HUES6 (cell line): ENCODE measurements at regions not wholly inside any gene's neighbourhood (a gene's known extent, or its start where the extent isn't known, plus 50 kb on each side); places are given as distances from the start of the nearest gene placed in this dataset.

Experiments
- H3K27ac ChIP-seq: 2 replicates; pipeline ENCODE4 v1.7.0; 2013; ENCODE audit warnings: low read depth, mild to moderate bottlenecking, low read length, inconsistent platforms
- H3K27me3 ChIP-seq: 2 replicates; pipeline ENCODE4 v1.6.1; 2013; ENCODE audit warnings: low read length; ENCODE audit not compliant: control insufficient read depth, insufficient read depth
- H3K36me3 ChIP-seq: 2 replicates; pipeline ENCODE4 v1.6.1; 2013; ENCODE audit warnings: low read length; ENCODE audit not compliant: control insufficient read depth, insufficient read depth
- H3K4me1 ChIP-seq: 2 replicates; pipeline ENCODE4 v1.6.1; 2013; ENCODE audit warnings: low read length; ENCODE audit not compliant: control insufficient read depth, insufficient read depth
- H3K4me3 ChIP-seq: 2 replicates; pipeline ENCODE4 v1.5.1; 2013; ENCODE audit warnings: low read depth, low read length
- H3K9ac ChIP-seq: one replicate; pipeline ENCODE4 v1.6.1; 2013; ENCODE audit warnings: mild to moderate bottlenecking, low read length
- H3K9me3 ChIP-seq: 2 replicates; pipeline ENCODE4 v1.6.1; 2013; ENCODE audit warnings: low read depth, low read length; ENCODE audit not compliant: control insufficient read depth, insufficient read depth

- no peaks in the 10 kb centered on the region for H3K4me1 ChIP-seq
- no peaks in the 10 kb centered on the region for H3K36me3 ChIP-seq
- no peak overlapping the region for H3K27ac ChIP-seq
- H3K4me3 ChIP-seq = no peak overlapping the region
- H3K9ac ChIP-seq = no peak overlapping the region
- H3K9me3 ChIP-seq = no peaks in the 10 kb centered on the region
- no peaks in the 10 kb centered on the region for H3K27me3 ChIP-seq
Measured at GRCh38 chr15:27672537-27672936, 426.6 kb downstream of the OCA2 start.

GRCh38 chr15:27671819-27672437 lies 427.2 kb downstream of the OCA2 start:
- H3K9ac ChIP-seq = no peak overlapping the region
- no peaks in the 10 kb centered on the region for H3K4me1 ChIP-seq
- no peaks in the 10 kb centered on the region for H3K36me3 ChIP-seq
- no peak overlapping the region for H3K27ac ChIP-seq
- no peaks in the 10 kb centered on the region for H3K9me3 ChIP-seq
- no peaks in the 10 kb centered on the region for H3K27me3 ChIP-seq
- no peak overlapping the region for H3K4me3 ChIP-seq

- Histone ChIP-seq H3K4me1 (no peaks in the 10 kb centered on the region), H3K27me3 (no peaks in the 10 kb centered on the region), H3K9me3 (no peaks in the 10 kb centered on the region), H3K4me3 (no peak overlapping the region), H3K27ac (no peak overlapping the region), H3K36me3 (no peaks in the 10 kb centered on the region), H3K9ac (no peak overlapping the region)
Measured at GRCh38 chr15:27670486-27671209, 428.5 kb downstream of the OCA2 start.

- no peaks in the 10 kb centered on the region for H3K4me1 ChIP-seq
- no peak overlapping the region for H3K27ac ChIP-seq
- H3K9me3 ChIP-seq = no peaks in the 10 kb centered on the region
- no peaks in the 10 kb centered on the region for H3K36me3 ChIP-seq
- H3K9ac ChIP-seq = no peak overlapping the region
- H3K4me3 ChIP-seq = no peak overlapping the region
- H3K27me3 ChIP-seq = no peaks in the 10 kb centered on the region
Measured at GRCh38 chr15:27669641-27670040, 429.5 kb downstream of the OCA2 start.

- Histone ChIP-seq H3K27ac (no peak overlapping the region), H3K4me3 (no peak overlapping the region), H3K9me3 (no peaks in the 10 kb centered on the region), H3K27me3 (no peaks in the 10 kb centered on the region), H3K4me1 (no peaks in the 10 kb centered on the region), H3K9ac (no peak overlapping the region), H3K36me3 (no peaks in the 10 kb centered on the region)
Measured at GRCh38 chr15:27668471-27669220, 430.5 kb downstream of the OCA2 start.

- H3K9ac ChIP-seq = no peak overlapping the region
- H3K27me3 ChIP-seq = no peaks in the 10 kb centered on the region
- no peak overlapping the region for H3K27ac ChIP-seq
- no peaks in the 10 kb centered on the region for H3K4me1 ChIP-seq
- H3K4me3 ChIP-seq = no peak overlapping the region
- peaks cover 12% of the 10 kb centered on the region for H3K9me3 ChIP-seq
- no peaks in the 10 kb centered on the region for H3K36me3 ChIP-seq
Measured at GRCh38 chr15:27665002-27665401, 434.1 kb downstream of the OCA2 start.

GRCh38 chr15:27662892-27663291 lies 436.2 kb downstream of the OCA2 start:
- Histone ChIP-seq H3K36me3 (no peaks in the 10 kb centered on the region), H3K4me3 (no peak overlapping the region), H3K9me3 (peaks cover 12% of the 10 kb centered on the region), H3K27ac (no peak overlapping the region), H3K27me3 (no peaks in the 10 kb centered on the region), H3K9ac (no peak overlapping the region), H3K4me1 (no peaks in the 10 kb centered on the region)

GRCh38 chr15:27660676-27661075 lies 438.4 kb downstream of the OCA2 start:
- Histone ChIP-seq H3K36me3 (no peaks in the 10 kb centered on the region), H3K9me3 (peaks cover 18% of the 10 kb centered on the region), H3K27me3 (no peaks in the 10 kb centered on the region), H3K4me1 (no peaks in the 10 kb centered on the region), H3K27ac (no peak overlapping the region), H3K4me3 (no peak overlapping the region), H3K9ac (no peak overlapping the region)

- no peaks in the 10 kb centered on the region for H3K4me1 ChIP-seq
- no peak overlapping the region for H3K9ac ChIP-seq
- H3K27me3 ChIP-seq = no peaks in the 10 kb centered on the region
- H3K9me3 ChIP-seq = 0 out of 2 replicates have a peak, but pooled peaks cover 6% of the 10 kb centered on the region
- no peak overlapping the region for H3K27ac ChIP-seq
- H3K4me3 ChIP-seq = no peak overlapping the region
- H3K36me3 ChIP-seq = no peaks in the 10 kb centered on the region
Measured at GRCh38 chr15:27656296-27656987, 442.7 kb downstream of the OCA2 start.

- no peak overlapping the region for H3K9ac ChIP-seq
- no peak overlapping the region for H3K27ac ChIP-seq
- no peaks in the 10 kb centered on the region for H3K27me3 ChIP-seq
- no peaks in the 10 kb centered on the region for H3K4me1 ChIP-seq
- no peaks in the 10 kb centered on the region for H3K36me3 ChIP-seq
- H3K4me3 ChIP-seq = no peak overlapping the region
- 0 out of 2 replicates have a peak, but pooled peaks cover 6% of the 10 kb centered on the region for H3K9me3 ChIP-seq
Measured at GRCh38 chr15:27655056-27655455, 444.1 kb downstream of the OCA2 start.
